ENCODE measurements at regions not wholly inside any gene's neighbourhood (a gene's known extent, or its start where the extent isn't known, plus 50 kb on each side); places are given as distances from the start of the nearest gene placed in this dataset.

DNA sequence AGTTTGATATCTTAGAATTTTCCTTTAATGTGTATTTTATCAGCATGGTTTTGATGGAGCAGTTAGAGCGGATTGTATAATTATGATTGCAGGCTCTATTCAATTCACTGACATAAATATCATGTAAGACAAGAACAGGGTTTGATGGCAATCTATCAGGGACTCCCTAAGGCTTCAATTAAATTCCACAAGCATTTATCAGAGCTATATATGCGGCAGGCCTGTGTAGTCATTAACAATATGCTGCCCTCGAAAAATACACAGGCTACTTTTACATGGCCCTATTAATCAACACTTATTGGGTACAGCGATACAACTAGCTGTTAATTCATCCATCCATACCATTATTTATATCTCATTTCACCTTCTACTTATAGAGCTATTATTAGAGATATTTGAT, 358.1 kb upstream of the TPK1 start:
- TF ChIP-seq, protein P1, sequence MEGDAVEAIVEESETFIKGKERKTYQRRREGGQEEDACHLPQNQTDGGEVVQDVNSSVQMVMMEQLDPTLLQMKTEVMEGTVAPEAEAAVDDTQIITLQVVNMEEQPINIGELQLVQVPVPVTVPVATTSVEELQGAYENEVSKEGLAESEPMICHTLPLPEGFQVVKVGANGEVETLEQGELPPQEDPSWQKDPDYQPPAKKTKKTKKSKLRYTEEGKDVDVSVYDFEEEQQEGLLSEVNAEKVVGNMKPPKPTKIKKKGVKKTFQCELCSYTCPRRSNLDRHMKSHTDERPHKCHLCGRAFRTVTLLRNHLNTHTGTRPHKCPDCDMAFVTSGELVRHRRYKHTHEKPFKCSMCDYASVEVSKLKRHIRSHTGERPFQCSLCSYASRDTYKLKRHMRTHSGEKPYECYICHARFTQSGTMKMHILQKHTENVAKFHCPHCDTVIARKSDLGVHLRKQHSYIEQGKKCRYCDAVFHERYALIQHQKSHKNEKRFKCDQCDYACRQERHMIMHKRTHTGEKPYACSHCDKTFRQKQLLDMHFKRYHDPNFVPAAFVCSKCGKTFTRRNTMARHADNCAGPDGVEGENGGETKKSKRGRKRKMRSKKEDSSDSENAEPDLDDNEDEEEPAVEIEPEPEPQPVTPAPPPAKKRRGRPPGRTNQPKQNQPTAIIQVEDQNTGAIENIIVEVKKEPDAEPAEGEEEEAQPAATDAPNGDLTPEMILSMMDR (IDR thresholded peaks at IDR 0.05) = no peak
- no peak for TF ChIP-seq POLR2A (IDR thresholded peaks at IDR 0.05)
- no peak for TF ChIP-seq EP300 (IDR thresholded peaks at IDR 0.05)
